ENCODE measurements at regions not wholly inside any gene's neighbourhood (a gene's known extent, or its start where the extent isn't known, plus 50 kb on each side); places are given as distances from the start of the nearest gene placed in this dataset.

- DNase-seq (ENCODE audit: extremely low read depth in 1 of 11, low read depth in 9 of 11, low spot score in 4 of 11): no peak
These were observed 113.1 kb upstream of the SORCS1 start for GRCh38 chr10:107277591-107277990.

GRCh38 chr10:107275806-107276205 lies 111.3 kb upstream of the SORCS1 start:
- DNase-seq (ENCODE audit: extremely low read depth in 1 of 11, low read depth in 9 of 11, low spot score in 4 of 11): no peak

- DNase-seq (ENCODE audit: extremely low read depth in 1 of 11, low read depth in 9 of 11, low spot score in 4 of 11): no peak
These were observed 105.1 kb upstream of the SORCS1 start for GRCh38 chr10:107269626-107270025.

GRCh38 chr10:107264742-107265141 lies 100.2 kb upstream of the SORCS1 start:
- DNase-seq (ENCODE audit: extremely low read depth in 1 of 11, low read depth in 9 of 11, low spot score in 4 of 11): no peak

GRCh38 chr10:107244122-107244521 lies 79.6 kb upstream of the SORCS1 start:
- DNase-seq (ENCODE audit: extremely low read depth in 1 of 11, low read depth in 9 of 11, low spot score in 4 of 11): no peak

GRCh38 chr10:107238275-107238674 lies 73.8 kb upstream of the SORCS1 start:
- DNase-seq (ENCODE audit: extremely low read depth in 1 of 11, low read depth in 9 of 11, low spot score in 4 of 11): no peak

GRCh38 chr10:107232013-107232412 lies 67.5 kb upstream of the SORCS1 start:
- no peak for DNase-seq (ENCODE audit: extremely low read depth in 1 of 11, low read depth in 9 of 11, low spot score in 4 of 11)

GRCh38 chr10:107230887-107231286 lies 66.4 kb upstream of the SORCS1 start:
- DNase-seq (ENCODE audit: extremely low read depth in 1 of 11, low read depth in 9 of 11, low spot score in 4 of 11): no peak

- no peak for DNase-seq (ENCODE audit: extremely low read depth in 1 of 11, low read depth in 9 of 11, low spot score in 4 of 11)
These were observed 51.2 kb upstream of the SORCS1 start for GRCh38 chr10:107215681-107216080.
